ENCODE measurements at regions not wholly inside any gene's neighbourhood (a gene's known extent, or its start where the extent isn't known, plus 50 kb on each side); places are given as distances from the start of the nearest gene placed in this dataset.

- TF ChIP-seq CTCF (IDR thresholded peaks at IDR 0.05): no peak
- no peak overlapping the region for H3K27ac ChIP-seq
- DNase-seq (ENCODE audit: low spot score): no peak
- peak overlapping the region; percentile 59 for H3K4me3 ChIP-seq
These were observed 210.4 kb upstream of the NUDT4 start for GRCh38 chr12:93167331-93167730.

GRCh38 chr12:93167841-93168492 is 209.8 kb upstream of the NUDT4 start:
- Histone ChIP-seq H3K27ac (no peak overlapping the region), H3K4me3 (peak overlapping the region; percentile 59)
- TF ChIP-seq CTCF (IDR thresholded peaks at IDR 0.05): no peak
- DNase-seq (ENCODE audit: low spot score): no peak

- H3K4me3 ChIP-seq: peak overlapping the region; percentile 59
- TF ChIP-seq CTCF (IDR thresholded peaks at IDR 0.05): no peak
- no peak for DNase-seq (ENCODE audit: low spot score)
- no peak overlapping the region for H3K27ac ChIP-seq
These were observed 209.0 kb upstream of the NUDT4 start for GRCh38 chr12:93168751-93169150.

- DNase-seq (ENCODE audit: low spot score): no peak
- TF ChIP-seq CTCF (IDR thresholded peaks at IDR 0.05): no peak
- H3K27ac ChIP-seq: no peak overlapping the region
- H3K4me3 ChIP-seq: no peak overlapping the region
These were observed 208.2 kb upstream of the NUDT4 start for GRCh38 chr12:93169536-93169935.

GRCh38 chr12:93170928-93171327 is 206.8 kb upstream of the NUDT4 start:
- TF ChIP-seq CTCF (IDR thresholded peaks at IDR 0.05): no peak
- DNase-seq (ENCODE audit: low spot score): no peak
- H3K27ac ChIP-seq: no peak overlapping the region
- H3K4me3 ChIP-seq: no peak overlapping the region

GRCh38 chr12:93173178-93173957 is 204.4 kb upstream of the NUDT4 start:
- TF ChIP-seq CTCF (IDR thresholded peaks at IDR 0.05): no peak
- Histone ChIP-seq H3K27ac (no peak overlapping the region), H3K4me3 (no peak overlapping the region)

GRCh38 chr12:93174048-93174447 is 203.7 kb upstream of the NUDT4 start:
- Histone ChIP-seq H3K27ac (peak overlapping the region in 1 of 2 donors; percentile 0), H3K4me3 (no peak overlapping the region)
- TF ChIP-seq CTCF (IDR thresholded peaks at IDR 0.05): no peak
- DNase-seq (ENCODE audit: low spot score): no peak

More at GRCh38 chr12:93173178-93173957, 204.4 kb upstream of the NUDT4 start:
- no peak for DNase-seq (ENCODE audit: low spot score)
